22Rv1 (cell line): ENCODE measurements at regions not wholly inside any gene's neighbourhood (a gene's known extent, or its start where the extent isn't known, plus 50 kb on each side); places are given as distances from the start of the nearest gene placed in this dataset.
"Not testable (repeated sequence)": the region's sequence is repeated elsewhere in the genome, so short reads cannot be mapped to it uniquely, and the experiment has no call there.

Experiments used
- H3K27ac ChIP-seq: fragments of 450-650 bp; 2 replicates; pipeline ENCODE4 v1.5.1; 2017
- CTCF ChIP-seq: fragments of 450-650 bp; IDR thresholded peaks from 2 replicates; pipeline ENCODE4 v1.5.1; 2017; ENCODE audit warnings: mild to moderate bottlenecking
- ZFX ChIP-seq: fragments of 450-650 bp; IDR thresholded peaks from 2 replicates; pipeline ENCODE4 v1.6.1; 2017; ENCODE audit warnings: antibody characterized with exemption, borderline replicate concordance

- H3K27ac ChIP-seq, result no peak overlapping the region
- TF ChIP-seq CTCF (no peak), ZFX (no peak)
Observed at GRCh38 chr12:80015660-80016059, 80.8 kb upstream of the PPP1R12A start.

GRCh38 chr12:80003744-80004143, 68.8 kb upstream of the PPP1R12A start:
- not testable (repeated sequence) for H3K27ac ChIP-seq

- no peak for TF ChIP-seq ZFX
- no peak for TF ChIP-seq CTCF
- no peak overlapping the region for H3K27ac ChIP-seq
Observed at GRCh38 chr12:80001562-80001961, 66.7 kb upstream of the PPP1R12A start.

- TF ChIP-seq ZFX (no peak), CTCF (no peak)
Observed at GRCh38 chr12:80000831-80001230, 65.9 kb upstream of the PPP1R12A start.

GRCh38 chr12:79998554-79998953, 63.7 kb upstream of the PPP1R12A start:
- TF ChIP-seq CTCF, result no peak
- no peak for TF ChIP-seq ZFX
- no peak overlapping the region for H3K27ac ChIP-seq

More at GRCh38 chr12:80000831-80001230, 65.9 kb upstream of the PPP1R12A start:
- no peak overlapping the region for H3K27ac ChIP-seq

GRCh38 chr12:79997096-79997791, 62.3 kb upstream of the PPP1R12A start:
- H3K27ac ChIP-seq, result no peak overlapping the region
- TF ChIP-seq CTCF (no peak), ZFX (no peak)

- H3K27ac ChIP-seq, result not testable (repeated sequence)
Observed at GRCh38 chr12:79995385-79996084, 60.6 kb upstream of the PPP1R12A start.

- no peak for TF ChIP-seq CTCF
- H3K27ac ChIP-seq, result no peak overlapping the region
Observed at GRCh38 chr12:79993106-79993862, 58.4 kb upstream of the PPP1R12A start.
